Activated naive CD4-positive, alpha-beta T cell treated with anti-CD3 and anti-CD28 coated beads, Interleukin-2, amount 50 U/mL, for 24 hours (primary cell): ENCODE measurements at regions not wholly inside any gene's neighbourhood (a gene's known extent, or its start where the extent isn't known, plus 50 kb on each side); places are given as distances from the start of the nearest gene placed in this dataset.

Source experiments
- H3K27ac Mint-ChIP-seq: one replicate; pipeline ENCODE4 v1.8.0; 2021; ENCODE audit warnings: mild to moderate bottlenecking, mixed read lengths
- H3K27me3 Mint-ChIP-seq: one replicate; pipeline ENCODE4 v1.8.0; 2021; ENCODE audit warnings: mixed read lengths
- H3K36me3 Mint-ChIP-seq: one replicate; pipeline ENCODE4 v1.8.0; 2021; ENCODE audit warnings: mixed read lengths
- H3K4me1 Mint-ChIP-seq: one replicate; pipeline ENCODE4 v1.8.0; 2021; ENCODE audit warnings: mixed read lengths
- H3K4me3 Mint-ChIP-seq: one replicate; pipeline ENCODE4 v1.8.0; 2021; ENCODE audit warnings: mild to moderate bottlenecking, mixed read lengths
- H3K9me3 Mint-ChIP-seq: one replicate; pipeline ENCODE4 v1.8.0; 2021; ENCODE audit warnings: mixed read lengths

DNA sequence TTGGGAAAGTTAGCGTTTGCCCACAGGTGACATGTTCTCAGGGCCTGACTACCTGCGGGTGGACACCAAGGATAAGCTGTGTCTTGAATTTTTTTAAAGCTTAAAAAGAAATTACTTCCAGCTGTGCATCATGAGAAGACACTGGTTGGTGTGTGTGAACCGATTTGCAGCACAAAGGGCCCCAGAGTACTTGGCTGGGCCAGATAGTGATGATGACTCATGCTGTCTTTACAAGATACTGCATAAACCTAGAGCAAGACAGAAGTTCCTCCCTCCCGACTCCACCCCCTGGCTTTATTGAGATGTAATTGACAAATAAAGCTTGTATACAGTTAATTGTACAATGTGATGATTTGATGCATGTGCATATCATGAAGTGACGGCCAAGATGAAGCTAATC lies 212.8 kb downstream of the NXNL2 start:
- no peak overlapping the region for H3K27ac Mint-ChIP-seq
- H3K27me3 Mint-ChIP-seq, result peaks cover 8% of the 10 kb centered on the region
- H3K4me3 Mint-ChIP-seq, result no peak overlapping the region
- no peaks in the 10 kb centered on the region for H3K36me3 Mint-ChIP-seq
- no peaks in the 10 kb centered on the region for H3K9me3 Mint-ChIP-seq
- H3K4me1 Mint-ChIP-seq, result no peaks in the 10 kb centered on the region

- peaks cover 8% of the 10 kb centered on the region for H3K27me3 Mint-ChIP-seq
- H3K36me3 Mint-ChIP-seq, result no peaks in the 10 kb centered on the region
- no peak overlapping the region for H3K4me3 Mint-ChIP-seq
- H3K9me3 Mint-ChIP-seq, result no peaks in the 10 kb centered on the region
- H3K4me1 Mint-ChIP-seq, result no peaks in the 10 kb centered on the region
- H3K27ac Mint-ChIP-seq, result no peak overlapping the region
These were observed 213.7 kb downstream of the NXNL2 start for GRCh38 chr9:88748566-88749261.

DNA sequence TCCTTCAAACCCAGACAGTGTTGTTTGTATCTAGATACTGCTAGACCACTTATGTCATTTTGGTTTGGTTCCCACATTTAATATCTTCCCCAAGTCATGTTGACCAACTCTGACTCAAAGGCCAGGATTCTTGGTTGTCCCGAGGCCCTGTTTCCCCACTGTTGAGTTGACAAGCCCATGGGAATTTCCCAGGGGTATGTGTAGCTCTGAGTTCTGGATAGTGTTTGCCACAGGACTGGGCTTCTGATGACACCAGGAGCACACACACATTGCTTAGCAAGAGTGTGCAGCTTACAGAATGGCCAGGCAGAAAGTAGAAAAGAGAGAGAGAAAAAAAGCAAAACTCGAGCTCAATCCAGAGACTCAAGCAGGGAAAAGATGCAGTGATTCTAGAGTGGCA lies 214.4 kb downstream of the NXNL2 start:
- peaks cover 8% of the 10 kb centered on the region for H3K27me3 Mint-ChIP-seq
- no peaks in the 10 kb centered on the region for H3K4me1 Mint-ChIP-seq
- no peak overlapping the region for H3K4me3 Mint-ChIP-seq
- no peaks in the 10 kb centered on the region for H3K36me3 Mint-ChIP-seq
- H3K27ac Mint-ChIP-seq, result no peak overlapping the region
- H3K9me3 Mint-ChIP-seq, result no peaks in the 10 kb centered on the region

DNA sequence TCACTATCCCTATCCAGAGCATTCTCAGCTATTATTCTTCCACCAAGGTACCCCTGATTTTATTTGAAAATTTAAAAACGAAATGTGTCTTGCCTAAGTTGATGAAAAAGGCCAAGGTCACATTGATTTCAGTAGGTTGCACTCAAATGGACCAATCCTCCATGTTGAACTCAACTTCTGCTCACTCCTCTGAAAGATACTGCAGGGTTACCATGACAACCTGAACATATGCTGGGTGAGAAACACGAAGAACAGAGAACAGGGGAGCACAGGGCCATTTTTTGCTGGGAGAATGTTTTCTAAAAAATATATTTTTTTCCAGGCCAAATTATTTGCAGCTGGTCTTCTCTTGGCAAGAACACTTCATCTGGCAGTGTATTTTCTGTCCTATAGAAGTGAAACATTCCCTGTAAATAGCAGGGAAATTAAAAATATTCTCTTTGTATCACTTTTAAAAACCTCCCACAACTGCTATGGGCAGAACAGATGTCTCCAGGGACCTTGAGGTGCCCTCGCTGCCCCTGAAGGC lies 215.9 kb downstream of the NXNL2 start:
- no peak overlapping the region for H3K4me3 Mint-ChIP-seq
- no peaks in the 10 kb centered on the region for H3K4me1 Mint-ChIP-seq
- peaks cover 5% of the 10 kb centered on the region for H3K27me3 Mint-ChIP-seq
- no peaks in the 10 kb centered on the region for H3K9me3 Mint-ChIP-seq
- no peak overlapping the region for H3K27ac Mint-ChIP-seq
- no peaks in the 10 kb centered on the region for H3K36me3 Mint-ChIP-seq

- Mint-ChIP-seq H3K4me3 (no peak overlapping the region), H3K27ac (no peak overlapping the region), H3K36me3 (no peaks in the 10 kb centered on the region), H3K27me3 (peaks cover 8% of the 10 kb centered on the region), H3K4me1 (no peaks in the 10 kb centered on the region), H3K9me3 (no peaks in the 10 kb centered on the region)
These were observed 216.8 kb downstream of the NXNL2 start for GRCh38 chr9:88751781-88752180.

GRCh38 chr9:88753691-88754367 lies 218.9 kb downstream of the NXNL2 start:
- Mint-ChIP-seq H3K4me1 (no peaks in the 10 kb centered on the region), H3K4me3 (no peak overlapping the region), H3K9me3 (no peaks in the 10 kb centered on the region), H3K27me3 (peaks cover 13% of the 10 kb centered on the region), H3K27ac (no peak overlapping the region), H3K36me3 (no peaks in the 10 kb centered on the region)

DNA sequence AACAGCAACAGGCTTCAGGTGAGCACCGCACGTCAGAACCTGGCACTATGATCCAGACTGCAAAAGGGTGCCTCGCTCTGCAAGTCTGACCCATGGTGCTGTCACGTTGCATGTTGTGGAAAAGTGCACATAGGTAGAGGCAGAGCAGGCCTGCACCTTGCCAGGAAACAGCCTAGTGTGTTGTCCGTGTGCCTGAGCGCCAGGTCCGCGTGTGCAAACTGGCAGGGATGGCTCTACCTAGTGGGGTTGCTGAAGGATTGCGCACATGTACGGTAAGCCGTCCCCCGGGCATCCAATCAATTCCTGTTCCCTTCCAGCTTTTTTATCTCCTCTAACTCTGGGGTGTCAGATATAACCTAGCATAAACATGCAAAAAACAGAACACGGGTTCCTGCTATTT lies 219.5 kb downstream of the NXNL2 start:
- Mint-ChIP-seq H3K4me1 (no peaks in the 10 kb centered on the region), H3K27ac (no peak overlapping the region), H3K9me3 (no peaks in the 10 kb centered on the region), H3K4me3 (no peak overlapping the region), H3K36me3 (no peaks in the 10 kb centered on the region), H3K27me3 (peaks cover 13% of the 10 kb centered on the region)

GRCh38 chr9:88754886-88755285 lies 219.9 kb downstream of the NXNL2 start:
- H3K36me3 Mint-ChIP-seq, result no peaks in the 10 kb centered on the region
- H3K27ac Mint-ChIP-seq, result no peak overlapping the region
- no peaks in the 10 kb centered on the region for H3K9me3 Mint-ChIP-seq
- no peaks in the 10 kb centered on the region for H3K4me1 Mint-ChIP-seq
- H3K4me3 Mint-ChIP-seq, result no peak overlapping the region
- H3K27me3 Mint-ChIP-seq, result peaks cover 15% of the 10 kb centered on the region

DNA sequence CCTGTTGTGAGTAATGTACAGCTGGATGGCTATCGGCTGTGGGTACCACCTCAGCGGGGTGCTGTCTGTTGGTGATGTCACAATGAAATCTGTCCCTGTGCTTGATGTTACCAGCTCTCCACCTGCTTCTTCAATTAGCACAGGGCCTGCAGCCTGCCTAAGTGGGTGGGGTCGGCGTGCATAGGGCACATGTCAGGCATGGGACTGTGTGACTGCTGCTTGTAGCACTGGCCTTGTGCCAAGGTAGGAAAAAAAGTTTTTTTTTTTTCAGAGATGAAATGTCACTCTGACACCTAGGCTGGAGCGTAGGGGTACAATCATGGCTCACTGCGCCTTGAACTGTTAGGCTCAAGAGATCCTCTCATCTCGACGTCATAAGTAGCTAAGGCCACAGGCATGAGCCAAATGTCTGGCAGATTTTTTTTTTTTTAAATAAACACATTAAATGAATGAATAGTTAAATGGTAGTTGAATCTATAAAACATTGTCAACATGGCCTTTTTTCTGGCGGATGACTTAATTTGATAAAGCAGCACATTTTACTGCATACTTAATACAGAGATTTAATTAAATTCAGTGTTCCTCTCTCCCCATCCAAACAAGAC lies 222.5 kb downstream of the NXNL2 start:
- Mint-ChIP-seq H3K27me3 (peaks cover 24% of the 10 kb centered on the region), H3K4me3 (no peak overlapping the region), H3K36me3 (no peaks in the 10 kb centered on the region), H3K4me1 (no peaks in the 10 kb centered on the region), H3K27ac (no peak overlapping the region), H3K9me3 (no peaks in the 10 kb centered on the region)

DNA sequence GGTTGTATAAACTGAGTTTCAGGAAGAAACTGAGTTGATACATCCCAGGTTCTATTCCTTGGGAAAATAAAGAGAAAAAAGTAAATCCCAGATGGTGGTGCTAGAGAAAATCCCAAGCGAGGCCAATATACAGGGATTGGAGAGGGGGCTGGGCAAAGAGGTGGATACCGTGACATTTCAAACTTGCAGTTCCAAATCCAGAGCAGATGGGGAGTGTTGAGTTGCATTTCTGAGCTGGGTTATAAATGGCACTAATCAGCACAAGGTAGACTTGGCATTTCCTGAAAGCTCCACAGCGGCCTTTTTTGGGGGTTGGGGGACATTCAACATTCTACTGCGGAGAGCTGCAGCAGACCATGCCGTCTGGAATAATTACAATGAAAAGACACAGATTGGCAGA lies 224.4 kb downstream of the NXNL2 start:
- H3K27ac Mint-ChIP-seq, result no peak overlapping the region
- no peaks in the 10 kb centered on the region for H3K36me3 Mint-ChIP-seq
- peaks cover 21% of the 10 kb centered on the region for H3K27me3 Mint-ChIP-seq
- no peak overlapping the region for H3K4me3 Mint-ChIP-seq
- no peaks in the 10 kb centered on the region for H3K4me1 Mint-ChIP-seq
- no peaks in the 10 kb centered on the region for H3K9me3 Mint-ChIP-seq

GRCh38 chr9:88766778-88767503 lies 224.3 kb upstream of the S1PR3 start:
- Mint-ChIP-seq H3K27ac (no peak overlapping the region), H3K4me1 (no peaks in the 10 kb centered on the region), H3K9me3 (no peaks in the 10 kb centered on the region), H3K4me3 (no peak overlapping the region), H3K27me3 (peaks cover 2% of the 10 kb centered on the region), H3K36me3 (no peaks in the 10 kb centered on the region)

- H3K4me3 Mint-ChIP-seq, result no peak overlapping the region
- no peaks in the 10 kb centered on the region for H3K4me1 Mint-ChIP-seq
- H3K27me3 Mint-ChIP-seq, result no peaks in the 10 kb centered on the region
- no peak overlapping the region for H3K27ac Mint-ChIP-seq
- H3K9me3 Mint-ChIP-seq, result no peaks in the 10 kb centered on the region
- H3K36me3 Mint-ChIP-seq, result no peaks in the 10 kb centered on the region
These were observed 223.8 kb upstream of the S1PR3 start for GRCh38 chr9:88767504-88767790.

GRCh38 chr9:88772575-88772974 lies 218.7 kb upstream of the S1PR3 start:
- Mint-ChIP-seq H3K4me1 (no peaks in the 10 kb centered on the region), H3K9me3 (no peaks in the 10 kb centered on the region), H3K4me3 (no peak overlapping the region), H3K27me3 (peaks cover 6% of the 10 kb centered on the region), H3K36me3 (no peaks in the 10 kb centered on the region), H3K27ac (no peak overlapping the region)

GRCh38 chr9:88773126-88773525 lies 218.1 kb upstream of the S1PR3 start:
- Mint-ChIP-seq H3K27me3 (peaks cover 6% of the 10 kb centered on the region), H3K9me3 (no peaks in the 10 kb centered on the region), H3K36me3 (no peaks in the 10 kb centered on the region), H3K4me3 (no peak overlapping the region), H3K4me1 (no peaks in the 10 kb centered on the region), H3K27ac (no peak overlapping the region)

DNA sequence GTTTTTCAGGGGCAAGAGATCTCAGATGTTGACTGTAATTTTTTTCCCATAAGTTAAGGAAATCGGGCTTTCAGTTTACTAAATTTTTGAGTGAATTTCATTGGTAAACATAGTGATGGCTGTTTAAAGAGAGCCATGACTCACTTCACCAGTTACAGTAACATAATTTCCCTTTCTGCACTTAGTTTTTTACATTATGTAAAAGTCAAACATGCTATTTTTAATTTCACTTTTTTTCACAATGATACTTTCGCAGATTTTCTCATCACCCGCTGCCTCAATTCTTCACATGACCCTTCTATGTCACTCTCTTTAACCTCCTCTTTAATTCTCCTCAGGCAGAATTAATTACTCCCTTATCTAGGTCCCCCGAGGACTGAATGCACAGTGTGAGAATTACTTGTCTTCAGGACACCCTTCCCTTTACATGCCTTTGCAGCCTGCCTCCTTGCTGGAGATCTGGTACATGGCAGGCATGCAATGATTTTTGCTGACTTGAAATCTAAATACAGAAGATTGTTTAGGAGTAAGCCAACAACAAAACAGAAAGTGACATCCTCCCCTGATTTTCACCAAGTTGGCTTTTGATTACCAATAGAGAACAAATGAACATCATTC lies 217.5 kb upstream of the S1PR3 start:
- H3K4me1 Mint-ChIP-seq, result no peaks in the 10 kb centered on the region
- no peaks in the 10 kb centered on the region for H3K9me3 Mint-ChIP-seq
- H3K4me3 Mint-ChIP-seq, result no peak overlapping the region
- no peaks in the 10 kb centered on the region for H3K36me3 Mint-ChIP-seq
- H3K27me3 Mint-ChIP-seq, result peaks cover 6% of the 10 kb centered on the region
- no peak overlapping the region for H3K27ac Mint-ChIP-seq
